Tibial nerve (tissue), 4 donors: ENCODE measurements at regions not wholly inside any gene's neighbourhood (a gene's known extent, or its start where the extent isn't known, plus 50 kb on each side); places are given as distances from the start of the nearest gene placed in this dataset.
A peak's percentile ranks its signal among the peaks of the same experiment; 100 is the strongest.

Experiments
- DNase-seq, 2 donors: peaks; one replicate each; pipeline ENCODE4 v3.0.0-alpha.2; 2019; ENCODE audit warnings: low spot score in 2 of 2
- H3K27ac ChIP-seq, 4 donors: fragments of 200-600 bp; sonication (generic) in 3 of 4; one replicate each; pipeline ENCODE4 v1.5.1; 2017 to 2019; ENCODE audit warnings: mild to moderate bottlenecking in 1 of 4
- H3K27me3 ChIP-seq, 2 donors: fragments of 200-600 bp; sonication (generic) in 1 of 2; one replicate each; pipeline versions ENCODE4 v1.5.1 to v1.6.0; 2017 to 2019
- H3K36me3 ChIP-seq, 3 donors: fragments of 200-600 bp; sonication (generic); one replicate each; pipeline ENCODE4 v1.5.1; 2018 to 2019
- H3K4me1 ChIP-seq, 4 donors: fragments of 200-600 bp; sonication (generic) in 3 of 4; one replicate each; pipeline ENCODE4 v1.5.1; 2017 to 2019
- H3K4me3 ChIP-seq, 4 donors: fragments of 200-600 bp; sonication (generic) in 3 of 4; one replicate each; pipeline ENCODE4 v1.5.1; 2017 to 2019; ENCODE audit warnings: mild to moderate bottlenecking in 1 of 4, moderate library complexity in 1 of 4
- H3K9me3 ChIP-seq, 4 donors: fragments of 200-600 bp; sonication (generic) in 3 of 4; one replicate each; pipeline ENCODE4 v1.5.1; 2017 to 2019
- CTCF ChIP-seq, 5 experiments: fragments of 200-600 bp in 3 of 5; fragments of 450-650 bp in 2 of 5; sonication (generic) in 3 of 5; IDR thresholded peaks; one replicate each; pipeline ENCODE4 v1.5.1; 2016 to 2019; ENCODE audit warnings: antibody characterized with exemption in 5 of 5, mild to moderate bottlenecking in 3 of 5, moderate library complexity in 2 of 5
- EP300 ChIP-seq, 2 donors: sonication (generic); formaldehyde crosslinking; IDR thresholded peaks; one replicate each; pipeline ENCODE4 v1.6.1; 2017; ENCODE audit warnings: antibody characterized with exemption in 2 of 2, mild to moderate bottlenecking in 1 of 2
- POLR2A ChIP-seq, 2 donors: fragments of 450-650 bp; IDR thresholded peaks; one replicate each; pipeline ENCODE4 v1.6.1; 2017; ENCODE audit warnings: antibody characterized with exemption in 2 of 2, mild to moderate bottlenecking in 2 of 2, moderate library complexity in 2 of 2
- WGBS, 2 donors: methylation state at CpG; one replicate each; pipeline ENCODE4 v1.1.5; 2018; 5-methylcytosine and 5-hydroxymethylcytosine counted together

GRCh38 chr21:28220680-28221079, 772.0 kb downstream of the LTN1 start:
- WGBS, 2 donors = 15 to 23% methylated on average over 2 of the region's 2 CpGs
- Histone ChIP-seq H3K9me3 (no peaks in the 10 kb centered on the region), H3K4me3 (no peak overlapping the region), H3K27ac (no peak overlapping the region), H3K4me1 (peaks cover 0 to 6% (median 0%) of the 10 kb centered on the region in 4 donors), H3K27me3 (no peaks in the 10 kb centered on the region), H3K36me3 (no peaks in the 10 kb centered on the region)
- TF ChIP-seq CTCF (IDR thresholded peaks at IDR 0.05) (no peak), POLR2A (IDR thresholded peaks at IDR 0.05) (no peak), EP300 (IDR thresholded peaks at IDR 0.05) (no peak)
- DNase-seq = no peak

- no peaks in the 10 kb centered on the region for H3K36me3 ChIP-seq
- H3K9me3 ChIP-seq = no peaks in the 10 kb centered on the region
- H3K27me3 ChIP-seq = no peaks in the 10 kb centered on the region
- no peak for DNase-seq
- H3K4me3 ChIP-seq = no peak overlapping the region
- no peak overlapping the region for H3K27ac ChIP-seq
- TF ChIP-seq EP300 (IDR thresholded peaks at IDR 0.05) = no peak
- no peak for TF ChIP-seq POLR2A (IDR thresholded peaks at IDR 0.05)
- no peak for TF ChIP-seq CTCF (IDR thresholded peaks at IDR 0.05)
- H3K4me1 ChIP-seq = peaks cover 0 to 10% (median 0%) of the 10 kb centered on the region in 4 donors
- WGBS, 2 donors = 39 to 56% methylated on average over 1 of the region's 1 CpG
Measured at GRCh38 chr21:28216976-28217523, 775.6 kb downstream of the LTN1 start.

GRCh38 chr21:28215214-28215954, 777.3 kb downstream of the LTN1 start:
- H3K36me3 ChIP-seq = no peaks in the 10 kb centered on the region
- H3K4me1 ChIP-seq = peaks cover 0 to 4% (median 0%) of the 10 kb centered on the region in 4 donors
- no peak for DNase-seq
- WGBS, 2 donors = 66 to 74% methylated on average over 5 of the region's 5 CpGs
- no peak overlapping the region for H3K4me3 ChIP-seq
- TF ChIP-seq EP300 (IDR thresholded peaks at IDR 0.05) (peak in 1 of 2 donors; percentile 48), POLR2A (IDR thresholded peaks at IDR 0.05) (no peak)
- no peak overlapping the region for H3K27ac ChIP-seq
- H3K9me3 ChIP-seq = no peaks in the 10 kb centered on the region
- no peaks in the 10 kb centered on the region for H3K27me3 ChIP-seq

GRCh38 chr21:28214786-28215185, 777.9 kb downstream of the LTN1 start:
- no peak for DNase-seq
- no peaks in the 10 kb centered on the region for H3K27me3 ChIP-seq
- peaks cover 0 to 4% (median 0%) of the 10 kb centered on the region in 4 donors for H3K4me1 ChIP-seq
- no peak for TF ChIP-seq EP300 (IDR thresholded peaks at IDR 0.05)
- TF ChIP-seq CTCF (IDR thresholded peaks at IDR 0.05) = no peak
- TF ChIP-seq POLR2A (IDR thresholded peaks at IDR 0.05) = no peak
- 67 to 78% methylated on average over 4 of the region's 4 CpGs for WGBS, 2 donors
- H3K9me3 ChIP-seq = no peaks in the 10 kb centered on the region
- no peak overlapping the region for H3K27ac ChIP-seq
- H3K4me3 ChIP-seq = no peak overlapping the region
- H3K36me3 ChIP-seq = no peaks in the 10 kb centered on the region

GRCh38 chr21:28213261-28213660, 779.4 kb downstream of the LTN1 start:
- H3K4me1 ChIP-seq = peaks cover 0 to 4% (median 0%) of the 10 kb centered on the region in 4 donors
- H3K27ac ChIP-seq = no peak overlapping the region
- 79 to 80% methylated on average over 3 of the region's 3 CpGs for WGBS, 2 donors
- no peak for DNase-seq
- H3K36me3 ChIP-seq = no peaks in the 10 kb centered on the region
- H3K4me3 ChIP-seq = no peak overlapping the region
- no peaks in the 10 kb centered on the region for H3K27me3 ChIP-seq
- H3K9me3 ChIP-seq = no peaks in the 10 kb centered on the region
- TF ChIP-seq EP300 (IDR thresholded peaks at IDR 0.05) (no peak), POLR2A (IDR thresholded peaks at IDR 0.05) (no peak)

GRCh38 chr21:28212061-28212460, 780.6 kb downstream of the LTN1 start:
- no peak for TF ChIP-seq CTCF (IDR thresholded peaks at IDR 0.05)
- no peak for TF ChIP-seq POLR2A (IDR thresholded peaks at IDR 0.05)
- TF ChIP-seq EP300 (IDR thresholded peaks at IDR 0.05) = no peak
- WGBS, 2 donors = 80 to 94% methylated on average over 2 of the region's 2 CpGs
- Histone ChIP-seq H3K4me1 (peaks cover 0 to 4% (median 0%) of the 10 kb centered on the region in 4 donors), H3K27ac (no peak overlapping the region), H3K4me3 (no peak overlapping the region), H3K9me3 (no peaks in the 10 kb centered on the region), H3K36me3 (no peaks in the 10 kb centered on the region), H3K27me3 (no peaks in the 10 kb centered on the region)
- DNase-seq = no peak
